HUES48 (cell line): ENCODE measurements at regions not wholly inside any gene's neighbourhood (a gene's known extent, or its start where the extent isn't known, plus 50 kb on each side); places are given as distances from the start of the nearest gene placed in this dataset.

ENCODE experiments used
- H3K27ac ChIP-seq: one replicate; pipeline ENCODE4 v1.7.0; 2013; ENCODE audit warnings: low read depth, low read length, inconsistent platforms
- H3K27me3 ChIP-seq: 2 replicates; pipeline ENCODE4 v1.6.1; 2013; ENCODE audit warnings: mild to moderate bottlenecking, low read length; ENCODE audit not compliant: control insufficient read depth, insufficient read depth
- H3K36me3 ChIP-seq: 2 replicates; pipeline ENCODE4 v1.6.1; 2013; ENCODE audit warnings: low read length; ENCODE audit not compliant: control insufficient read depth, insufficient read depth
- H3K4me1 ChIP-seq: 2 replicates; pipeline ENCODE4 v1.6.1; 2013; ENCODE audit warnings: mild to moderate bottlenecking, low read length; ENCODE audit not compliant: control insufficient read depth, insufficient read depth
- H3K4me3 ChIP-seq: 2 replicates; pipeline ENCODE4 v1.5.1; 2013; ENCODE audit warnings: mild to moderate bottlenecking, low read depth, low read length
- H3K9ac ChIP-seq: 2 replicates; pipeline ENCODE4 v1.6.1; 2013; ENCODE audit warnings: mild to moderate bottlenecking, low read depth, low read length, moderate library complexity
- H3K9me3 ChIP-seq: 2 replicates; pipeline ENCODE4 v1.6.1; 2013; ENCODE audit warnings: low read length; ENCODE audit not compliant: control insufficient read depth, insufficient read depth

GRCh38 chr13:93058301-93058700 is 168.3 kb upstream of the GPC6 start:
- H3K36me3 ChIP-seq = no peaks in the 10 kb centered on the region
- no peaks in the 10 kb centered on the region for H3K4me1 ChIP-seq
- H3K9me3 ChIP-seq = no peaks in the 10 kb centered on the region
- H3K27ac ChIP-seq = no peak overlapping the region
- H3K4me3 ChIP-seq = no peak overlapping the region
- no peaks in the 10 kb centered on the region for H3K27me3 ChIP-seq
- H3K9ac ChIP-seq = no peak overlapping the region

GRCh38 chr13:93060144-93060543 is 166.5 kb upstream of the GPC6 start:
- no peaks in the 10 kb centered on the region for H3K9me3 ChIP-seq
- no peaks in the 10 kb centered on the region for H3K36me3 ChIP-seq
- no peak overlapping the region for H3K9ac ChIP-seq
- H3K27ac ChIP-seq = no peak overlapping the region
- no peaks in the 10 kb centered on the region for H3K4me1 ChIP-seq
- no peak overlapping the region for H3K4me3 ChIP-seq
- H3K27me3 ChIP-seq = no peaks in the 10 kb centered on the region

GRCh38 chr13:93066187-93066586 is 160.4 kb upstream of the GPC6 start:
- Histone ChIP-seq H3K27me3 (no peaks in the 10 kb centered on the region), H3K4me3 (no peak overlapping the region), H3K9me3 (no peaks in the 10 kb centered on the region), H3K4me1 (no peaks in the 10 kb centered on the region), H3K27ac (no peak overlapping the region), H3K9ac (no peak overlapping the region), H3K36me3 (no peaks in the 10 kb centered on the region)

- no peak overlapping the region for H3K27ac ChIP-seq
- 0 out of 2 replicates have a peak, but pooled peaks cover 2% of the 10 kb centered on the region for H3K4me1 ChIP-seq
- H3K9me3 ChIP-seq = no peaks in the 10 kb centered on the region
- H3K36me3 ChIP-seq = no peaks in the 10 kb centered on the region
- H3K4me3 ChIP-seq = no peak overlapping the region
- no peak overlapping the region for H3K9ac ChIP-seq
- no peaks in the 10 kb centered on the region for H3K27me3 ChIP-seq
Observed at GRCh38 chr13:93079294-93079693, 147.3 kb upstream of the GPC6 start.

- Histone ChIP-seq H3K9ac (no peak overlapping the region), H3K36me3 (no peaks in the 10 kb centered on the region), H3K9me3 (no peaks in the 10 kb centered on the region), H3K4me3 (no peak overlapping the region), H3K27me3 (no peaks in the 10 kb centered on the region), H3K27ac (no peak overlapping the region), H3K4me1 (0 out of 2 replicates have a peak, but pooled peaks cover 2% of the 10 kb centered on the region)
Observed at GRCh38 chr13:93080166-93080565, 146.4 kb upstream of the GPC6 start.

- H3K36me3 ChIP-seq = no peaks in the 10 kb centered on the region
- H3K9me3 ChIP-seq = no peaks in the 10 kb centered on the region
- 0 out of 2 replicates have a peak, but pooled peaks cover 2% of the 10 kb centered on the region for H3K4me1 ChIP-seq
- no peak overlapping the region for H3K27ac ChIP-seq
- no peak overlapping the region for H3K9ac ChIP-seq
- no peak overlapping the region for H3K4me3 ChIP-seq
- no peaks in the 10 kb centered on the region for H3K27me3 ChIP-seq
Observed at GRCh38 chr13:93080587-93080986, 146.0 kb upstream of the GPC6 start.

- H3K27me3 ChIP-seq = no peaks in the 10 kb centered on the region
- no peaks in the 10 kb centered on the region for H3K4me1 ChIP-seq
- no peak overlapping the region for H3K4me3 ChIP-seq
- no peak overlapping the region for H3K27ac ChIP-seq
- no peaks in the 10 kb centered on the region for H3K36me3 ChIP-seq
- H3K9ac ChIP-seq = no peak overlapping the region
- H3K9me3 ChIP-seq = no peaks in the 10 kb centered on the region
Observed at GRCh38 chr13:93086329-93086728, 140.3 kb upstream of the GPC6 start.

- H3K9ac ChIP-seq = no peak overlapping the region
- no peak overlapping the region for H3K27ac ChIP-seq
- no peaks in the 10 kb centered on the region for H3K4me1 ChIP-seq
- H3K27me3 ChIP-seq = no peaks in the 10 kb centered on the region
- no peaks in the 10 kb centered on the region for H3K36me3 ChIP-seq
- no peaks in the 10 kb centered on the region for H3K9me3 ChIP-seq
- H3K4me3 ChIP-seq = no peak overlapping the region
Observed at GRCh38 chr13:93098972-93099371, 127.6 kb upstream of the GPC6 start.

- no peaks in the 10 kb centered on the region for H3K9me3 ChIP-seq
- H3K36me3 ChIP-seq = no peaks in the 10 kb centered on the region
- no peaks in the 10 kb centered on the region for H3K4me1 ChIP-seq
- H3K4me3 ChIP-seq = no peak overlapping the region
- no peaks in the 10 kb centered on the region for H3K27me3 ChIP-seq
- no peak overlapping the region for H3K27ac ChIP-seq
- no peak overlapping the region for H3K9ac ChIP-seq
Observed at GRCh38 chr13:93101226-93101734, 125.3 kb upstream of the GPC6 start.

GRCh38 chr13:93104270-93104669 is 122.3 kb upstream of the GPC6 start:
- peaks cover 3% of the 10 kb centered on the region; the same call in 1 of the 2 replicates for H3K4me1 ChIP-seq
- H3K4me3 ChIP-seq = no peak overlapping the region
- no peaks in the 10 kb centered on the region for H3K36me3 ChIP-seq
- no peak overlapping the region for H3K9ac ChIP-seq
- H3K27me3 ChIP-seq = no peaks in the 10 kb centered on the region
- no peak overlapping the region for H3K27ac ChIP-seq
- H3K9me3 ChIP-seq = no peaks in the 10 kb centered on the region

- no peak overlapping the region for H3K4me3 ChIP-seq
- peaks cover 3% of the 10 kb centered on the region; the same call in 1 of the 2 replicates for H3K4me1 ChIP-seq
- no peak overlapping the region for H3K9ac ChIP-seq
- no peaks in the 10 kb centered on the region for H3K36me3 ChIP-seq
- no peaks in the 10 kb centered on the region for H3K9me3 ChIP-seq
- H3K27ac ChIP-seq = no peak overlapping the region
- no peaks in the 10 kb centered on the region for H3K27me3 ChIP-seq
Observed at GRCh38 chr13:93108111-93108601, 118.5 kb upstream of the GPC6 start.
